Prostate gland (tissue), 2 donors: ENCODE measurements at regions not wholly inside any gene's neighbourhood (a gene's known extent, or its start where the extent isn't known, plus 50 kb on each side); places are given as distances from the start of the nearest gene placed in this dataset.

Source experiments
- DNase-seq: peaks from one replicate; pipeline ENCODE4 v3.0.0-alpha.2; 2019; ENCODE audit warnings: low spot score
- H3K27ac ChIP-seq, 2 donors: fragments of 200-600 bp; sonication (generic); 2 replicates each; pipeline ENCODE4 v1.5.1; 2017 to 2019
- H3K27me3 ChIP-seq: fragments of 200-600 bp; sonication (generic); replicated peaks from 2 replicates; pipeline ENCODE4 v1.5.1; 2019; ENCODE audit not compliant: insufficient read depth
- H3K36me3 ChIP-seq, 2 donors: fragments of 200-600 bp; sonication (generic); 1 replicate in 1 of 2; 2 replicates in 1 of 2; pipeline versions ENCODE4 v1.5.1 to v1.8.1; 2017 to 2019
- H3K4me1 ChIP-seq: fragments of 200-600 bp; sonication (generic); replicated peaks from 2 replicates; pipeline ENCODE4 v1.5.1; 2019
- H3K4me3 ChIP-seq, 2 donors: fragments of 200-600 bp; sonication (generic); 2 replicates each; pipeline ENCODE4 v1.5.1; 2017 to 2019
- H3K9me3 ChIP-seq: fragments of 200-600 bp; sonication (generic); 2 replicates; pipeline ENCODE4 v1.5.1; 2017
- POLR2A ChIP-seq: fragments of 450-650 bp; IDR thresholded peaks from one replicate; pipeline ENCODE4 v1.6.1; 2016; ENCODE audit warnings: antibody characterized with exemption, mild to moderate bottlenecking
- POLR2AphosphoS5 ChIP-seq: sonication (generic); formaldehyde crosslinking; IDR thresholded peaks from one replicate; pipeline ENCODE4 v1.6.1; 2017; ENCODE audit warnings: antibody characterized with exemption
- WGBS: methylation state at CpG from one replicate; pipeline ENCODE4 v1.1.5; 2018; 5-methylcytosine and 5-hydroxymethylcytosine counted together
- intact Hi-C: fragments of 100-400 bp; cut with DNase I; formaldehyde crosslinking; loops from one replicate; pipeline ENCODE4 v1.14.2; 2022
- TF ChIP-seq, protein P1 (sequence below), 4 experiments: fragments of 200-600 bp in 2 of 4; fragments of 450-650 bp in 2 of 4; sonication (generic) in 2 of 4; IDR thresholded peaks; 1 replicate in 3 of 4; 2 replicates in 1 of 4; pipeline ENCODE4 v1.5.1; 2016 to 2019; ENCODE audit warnings: antibody characterized with exemption in 4 of 4, mild to moderate bottlenecking in 2 of 4, moderate library complexity in 2 of 4

DNA sequence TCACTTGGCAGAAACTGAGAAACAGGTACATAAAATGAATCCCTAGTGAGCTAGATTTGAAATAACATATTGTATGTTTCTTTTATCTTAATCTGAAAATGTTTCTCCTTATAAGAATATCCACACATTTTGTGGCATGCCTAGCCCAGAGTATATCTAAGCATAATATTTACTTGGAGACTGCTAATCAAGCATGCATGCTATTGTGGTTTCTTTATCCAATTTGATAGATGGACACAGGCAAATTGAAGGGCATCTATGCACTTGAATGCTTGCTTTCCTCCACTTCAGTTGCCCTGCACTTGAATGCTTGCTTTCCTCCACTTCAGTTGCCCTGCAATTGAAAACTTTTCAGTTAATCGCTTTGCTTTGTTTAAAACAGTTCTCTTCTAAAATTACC is 729.8 kb downstream of the TBC1D32 start:
- H3K4me1 ChIP-seq, result no peaks in the 10 kb centered on the region
- H3K27me3 ChIP-seq, result no peaks in the 10 kb centered on the region
- DNase-seq, result no peak
- no peaks in the 10 kb centered on the region for H3K9me3 ChIP-seq
- intact Hi-C loops, result no loop called here
- H3K36me3 ChIP-seq, result no peaks in the 10 kb centered on the region
- TF ChIP-seq POLR2AphosphoS5 (no peak), POLR2A (no peak)
- TF ChIP-seq, protein P1, sequence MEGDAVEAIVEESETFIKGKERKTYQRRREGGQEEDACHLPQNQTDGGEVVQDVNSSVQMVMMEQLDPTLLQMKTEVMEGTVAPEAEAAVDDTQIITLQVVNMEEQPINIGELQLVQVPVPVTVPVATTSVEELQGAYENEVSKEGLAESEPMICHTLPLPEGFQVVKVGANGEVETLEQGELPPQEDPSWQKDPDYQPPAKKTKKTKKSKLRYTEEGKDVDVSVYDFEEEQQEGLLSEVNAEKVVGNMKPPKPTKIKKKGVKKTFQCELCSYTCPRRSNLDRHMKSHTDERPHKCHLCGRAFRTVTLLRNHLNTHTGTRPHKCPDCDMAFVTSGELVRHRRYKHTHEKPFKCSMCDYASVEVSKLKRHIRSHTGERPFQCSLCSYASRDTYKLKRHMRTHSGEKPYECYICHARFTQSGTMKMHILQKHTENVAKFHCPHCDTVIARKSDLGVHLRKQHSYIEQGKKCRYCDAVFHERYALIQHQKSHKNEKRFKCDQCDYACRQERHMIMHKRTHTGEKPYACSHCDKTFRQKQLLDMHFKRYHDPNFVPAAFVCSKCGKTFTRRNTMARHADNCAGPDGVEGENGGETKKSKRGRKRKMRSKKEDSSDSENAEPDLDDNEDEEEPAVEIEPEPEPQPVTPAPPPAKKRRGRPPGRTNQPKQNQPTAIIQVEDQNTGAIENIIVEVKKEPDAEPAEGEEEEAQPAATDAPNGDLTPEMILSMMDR (IDR thresholded peaks at IDR 0.05), result no peak
- no peak overlapping the region for H3K4me3 ChIP-seq
- WGBS, result 82% methylated on average over 1 of the region's 1 CpG
- H3K27ac ChIP-seq, result no peak overlapping the region

DNA sequence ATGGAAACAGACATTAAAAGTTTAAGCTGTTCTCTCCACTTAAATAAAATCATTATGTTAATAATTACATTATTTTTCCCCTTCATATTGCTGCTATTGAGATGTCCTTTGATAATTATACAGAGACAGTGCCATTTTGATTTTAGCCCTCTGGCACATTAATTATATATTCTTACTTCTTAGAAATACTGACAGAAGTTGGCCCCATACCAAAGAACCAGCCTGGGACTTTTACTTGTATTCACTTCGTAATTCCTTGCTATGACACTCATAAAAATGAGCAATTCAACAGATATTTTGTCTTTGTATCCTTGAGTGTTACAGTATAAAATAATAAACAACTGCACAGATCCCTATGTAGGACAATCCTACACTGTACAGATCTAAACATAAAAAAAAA is 743.7 kb downstream of the TBC1D32 start:
- no peak for TF ChIP-seq POLR2AphosphoS5
- TF ChIP-seq, protein P1 (IDR thresholded peaks at IDR 0.05), result no peak
- no peak for TF ChIP-seq POLR2A
- WGBS, result 25% methylated on average over 1 of the region's 1 CpG
- H3K9me3 ChIP-seq, result no peaks in the 10 kb centered on the region
- intact Hi-C loops, result no loop called here
- H3K27me3 ChIP-seq, result no peaks in the 10 kb centered on the region
- H3K4me1 ChIP-seq, result no peaks in the 10 kb centered on the region
- no peak overlapping the region for H3K4me3 ChIP-seq
- no peaks in the 10 kb centered on the region for H3K36me3 ChIP-seq
- DNase-seq, result no peak
- H3K27ac ChIP-seq, result no peak overlapping the region

DNA sequence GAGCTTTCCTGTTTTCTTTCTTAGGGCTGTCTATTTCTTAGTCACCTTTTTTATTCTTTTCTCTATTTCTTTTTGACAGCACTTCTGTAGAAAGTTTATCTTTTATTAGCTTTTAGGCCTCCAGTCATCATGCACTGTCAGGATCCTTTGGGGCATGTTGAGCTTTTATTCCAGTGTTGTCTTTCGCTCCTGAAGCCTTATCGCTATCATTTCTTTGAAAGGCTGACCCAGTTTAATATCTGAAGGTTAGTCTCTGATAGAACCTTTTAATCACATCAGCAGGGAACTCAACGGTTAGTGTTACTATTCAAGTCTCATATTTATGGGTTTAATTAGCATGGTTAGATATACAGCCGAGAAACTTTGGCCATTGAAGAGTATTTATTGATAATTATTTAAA is 745.9 kb downstream of the TBC1D32 start:
- intact Hi-C loops, result no loop called here
- Histone ChIP-seq H3K27ac (no peak overlapping the region), H3K36me3 (no peaks in the 10 kb centered on the region), H3K9me3 (no peaks in the 10 kb centered on the region), H3K4me3 (no peak overlapping the region), H3K27me3 (no peaks in the 10 kb centered on the region), H3K4me1 (no peaks in the 10 kb centered on the region)
- DNase-seq, result no peak
- TF ChIP-seq POLR2AphosphoS5, result no peak
- TF ChIP-seq POLR2A, result no peak
- TF ChIP-seq, protein P1 (IDR thresholded peaks at IDR 0.05), result no peak
- WGBS, result 84% methylated on average over 4 of the region's 4 CpGs

DNA sequence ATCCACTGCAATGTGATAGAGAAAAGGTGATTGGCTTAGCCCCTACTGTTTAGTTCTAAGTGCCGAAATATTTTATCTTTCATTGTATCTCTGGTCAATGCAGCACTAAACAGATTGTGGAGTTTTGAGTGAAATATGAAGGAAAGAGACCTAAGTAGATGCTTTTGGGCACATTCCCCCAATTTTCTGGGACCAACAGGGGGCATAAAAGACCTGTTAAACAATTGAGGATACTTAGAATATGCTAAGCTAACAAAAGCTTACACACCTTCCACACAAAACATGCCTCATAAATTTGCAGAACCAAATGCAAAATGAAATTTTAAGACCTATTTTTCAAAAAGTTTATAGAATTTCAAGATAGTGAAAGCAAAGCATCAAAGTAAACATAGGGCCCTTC is 746.9 kb downstream of the TBC1D32 start:
- no peak for DNase-seq
- Histone ChIP-seq H3K4me1 (no peaks in the 10 kb centered on the region), H3K27ac (no peak overlapping the region), H3K36me3 (no peaks in the 10 kb centered on the region), H3K9me3 (no peaks in the 10 kb centered on the region), H3K27me3 (no peaks in the 10 kb centered on the region), H3K4me3 (no peak overlapping the region)
- TF ChIP-seq POLR2AphosphoS5, result no peak
- 0% methylated on average over 1 of the region's 1 CpG for WGBS
- intact Hi-C loops, result no loop called here

DNA sequence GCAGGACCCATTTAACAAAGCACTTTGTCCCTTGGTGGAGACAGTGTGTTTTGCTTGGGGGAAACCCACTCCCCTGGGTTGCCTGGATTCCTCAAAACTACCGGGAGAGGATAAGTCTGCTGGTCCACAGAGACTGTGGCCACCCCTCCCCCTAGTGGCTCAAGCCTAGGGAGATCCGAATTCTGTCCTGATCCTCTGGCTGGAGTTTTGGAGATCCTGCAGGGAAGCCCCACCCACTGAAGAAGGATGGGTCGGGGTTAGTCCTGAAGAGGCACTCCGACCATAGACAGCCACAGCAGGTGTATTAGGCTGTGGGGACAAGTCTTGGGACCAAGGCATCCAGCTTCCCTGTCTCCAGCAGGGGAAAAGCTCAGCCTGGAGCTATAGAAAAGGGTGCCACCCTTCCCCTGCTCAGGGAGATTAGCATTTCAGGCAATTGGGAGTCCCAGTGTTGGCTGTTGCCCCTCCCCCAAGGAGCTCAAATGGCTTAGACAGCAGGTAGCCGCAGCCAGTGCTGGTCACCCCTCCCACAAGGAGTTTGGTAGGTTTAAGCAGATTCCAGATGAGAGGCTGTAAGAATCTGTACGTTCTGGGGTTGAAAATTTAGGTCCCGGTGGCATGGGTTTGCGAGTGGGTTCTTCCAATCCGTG is 750.0 kb downstream of the TBC1D32 start:
- Histone ChIP-seq H3K27me3 (no peaks in the 10 kb centered on the region), H3K4me3 (no peak overlapping the region), H3K4me1 (no peaks in the 10 kb centered on the region), H3K36me3 (no peaks in the 10 kb centered on the region), H3K27ac (no peak overlapping the region), H3K9me3 (no peaks in the 10 kb centered on the region)
- TF ChIP-seq POLR2A, result no peak
- TF ChIP-seq POLR2AphosphoS5, result no peak
- TF ChIP-seq, protein P1 (IDR thresholded peaks at IDR 0.05), result no peak
- intact Hi-C loops, result no loop called here
- no peak for DNase-seq
- 77% methylated on average over 9 of the region's 9 CpGs for WGBS
